ENCODE measurements at regions not wholly inside any gene's neighbourhood (a gene's known extent, or its start where the extent isn't known, plus 50 kb on each side); places are given as distances from the start of the nearest gene placed in this dataset.

DNA sequence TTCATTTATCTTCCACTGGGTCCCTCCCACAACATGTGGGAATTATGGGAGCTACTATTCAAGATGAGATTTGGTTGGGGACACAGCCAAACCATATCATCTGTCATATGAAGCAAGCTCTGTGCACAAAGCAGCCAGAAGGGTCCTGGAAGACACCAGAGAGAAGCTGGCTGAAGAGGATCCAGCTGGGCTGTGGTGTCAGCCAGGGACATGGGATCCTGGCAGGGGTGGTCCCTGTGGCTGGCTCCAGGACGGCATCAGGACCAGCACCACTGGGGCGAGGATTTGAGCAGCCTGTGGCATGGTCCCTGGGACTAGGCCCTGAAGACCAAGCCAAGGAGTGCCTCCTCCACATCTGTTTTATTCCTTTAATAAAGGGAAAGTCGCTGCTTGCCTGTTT, 84.8 kb upstream of the HDAC4 start:
- DNase-seq (ENCODE audit: low read depth), result no peak

GRCh38 chr2:239484571-239485355, 83.9 kb upstream of the HDAC4 start:
- no peak for DNase-seq (ENCODE audit: low read depth)

GRCh38 chr2:239482778-239483712, 82.2 kb upstream of the HDAC4 start:
- DNase-seq (ENCODE audit: low read depth), result no peak

DNA sequence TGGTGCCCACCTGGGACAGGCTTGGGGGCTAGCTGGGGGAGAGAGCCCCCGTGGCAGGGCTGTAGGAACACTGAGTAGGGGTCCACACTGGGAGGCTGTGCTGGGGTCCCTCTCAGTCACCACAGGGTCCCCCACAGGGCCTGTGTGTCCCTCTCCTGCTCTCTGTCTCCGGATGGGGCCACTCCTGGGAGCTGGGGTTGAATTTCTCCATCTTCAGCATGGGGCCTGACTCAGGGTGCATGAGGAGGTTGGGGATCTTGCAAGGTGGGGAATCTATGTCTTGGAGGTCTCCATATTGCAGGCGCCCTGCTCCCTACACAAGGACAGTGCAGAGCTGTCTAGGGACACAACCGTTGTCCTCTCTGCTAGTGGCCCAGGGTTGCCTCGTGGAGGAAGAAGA, 78.7 kb upstream of the HDAC4 start:
- DNase-seq (ENCODE audit: low read depth), result no peak

- DNase-seq (ENCODE audit: low read depth), result no peak
Measured at GRCh38 chr2:239477591-239477990, 76.8 kb upstream of the HDAC4 start.

DNA sequence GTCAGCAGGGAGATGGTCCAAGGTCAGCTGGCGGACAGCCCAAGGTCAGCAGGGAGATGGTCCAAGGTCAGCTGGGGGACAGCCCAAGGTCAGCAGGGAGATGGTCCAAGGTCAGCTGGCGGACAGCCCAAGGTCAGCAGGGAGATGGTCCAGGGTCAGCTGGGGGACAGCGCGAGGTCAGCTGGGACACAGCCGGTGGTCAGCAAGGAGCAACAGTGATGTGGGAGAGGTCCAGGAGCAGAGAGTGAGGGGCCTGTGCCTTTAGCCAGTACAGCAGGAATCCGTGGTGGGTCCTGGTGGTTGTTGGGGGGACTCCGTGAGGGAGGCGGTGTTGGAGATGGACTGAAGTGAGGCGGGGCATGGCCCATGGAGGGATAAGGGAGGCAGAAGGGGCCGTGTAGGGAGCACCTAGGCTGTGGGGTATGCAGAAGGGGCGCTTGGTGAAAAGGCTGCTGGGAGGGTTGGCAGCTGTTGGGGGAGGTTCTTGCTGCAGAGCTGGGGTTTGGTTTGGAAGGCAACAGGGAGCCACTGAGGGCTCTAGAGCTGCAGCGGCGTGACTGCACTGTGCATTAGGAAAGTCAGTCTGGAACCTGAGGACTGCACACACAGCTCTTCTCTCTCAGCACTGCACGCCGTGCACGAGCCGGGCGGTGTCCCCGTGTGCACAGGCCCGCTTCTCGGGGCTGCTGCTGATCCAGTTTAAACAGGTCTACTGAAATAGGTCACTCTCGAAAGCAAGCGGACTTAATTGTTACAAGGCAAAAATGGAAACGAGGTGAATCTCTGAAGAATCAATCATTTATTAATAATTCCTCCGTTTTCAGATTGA, 76.2 kb upstream of the HDAC4 start:
- DNase-seq (ENCODE audit: low read depth), result no peak

DNA sequence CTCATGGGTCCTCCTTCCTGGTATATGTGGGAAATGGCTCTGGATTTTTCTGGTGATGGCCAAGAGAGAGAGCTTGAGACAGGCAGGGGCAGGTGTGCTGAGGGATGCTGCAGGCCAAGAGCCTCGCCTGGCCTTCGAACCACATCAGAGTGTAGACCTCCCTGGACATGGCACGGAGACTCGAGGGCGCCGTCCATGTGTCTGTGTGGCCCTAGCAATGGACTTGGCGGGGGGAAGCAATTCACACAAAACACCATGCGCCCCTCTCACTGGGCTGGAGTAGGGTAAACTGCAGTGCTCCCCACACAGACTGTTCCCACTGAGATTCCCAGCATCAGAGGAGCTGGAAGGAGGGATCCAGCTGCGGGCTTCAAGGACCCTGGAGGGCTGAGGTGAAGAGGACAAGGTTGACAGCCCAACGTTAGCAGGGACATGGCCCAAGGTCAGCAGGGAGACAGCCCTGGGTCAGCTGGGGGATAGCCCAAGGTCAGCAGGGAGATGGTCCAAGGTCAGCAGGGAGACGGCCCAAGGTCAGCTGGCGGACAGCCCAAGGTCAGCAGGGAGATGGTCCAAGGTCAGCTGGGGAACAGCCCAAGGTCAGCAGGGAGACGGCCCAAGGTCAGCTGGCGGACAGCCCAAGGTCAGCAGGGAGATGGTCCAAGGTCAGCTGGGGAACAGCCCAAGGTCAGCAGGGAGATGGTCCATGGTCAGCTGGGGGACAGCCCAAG, 75.4 kb upstream of the HDAC4 start:
- DNase-seq (ENCODE audit: low read depth), result no peak

DNA sequence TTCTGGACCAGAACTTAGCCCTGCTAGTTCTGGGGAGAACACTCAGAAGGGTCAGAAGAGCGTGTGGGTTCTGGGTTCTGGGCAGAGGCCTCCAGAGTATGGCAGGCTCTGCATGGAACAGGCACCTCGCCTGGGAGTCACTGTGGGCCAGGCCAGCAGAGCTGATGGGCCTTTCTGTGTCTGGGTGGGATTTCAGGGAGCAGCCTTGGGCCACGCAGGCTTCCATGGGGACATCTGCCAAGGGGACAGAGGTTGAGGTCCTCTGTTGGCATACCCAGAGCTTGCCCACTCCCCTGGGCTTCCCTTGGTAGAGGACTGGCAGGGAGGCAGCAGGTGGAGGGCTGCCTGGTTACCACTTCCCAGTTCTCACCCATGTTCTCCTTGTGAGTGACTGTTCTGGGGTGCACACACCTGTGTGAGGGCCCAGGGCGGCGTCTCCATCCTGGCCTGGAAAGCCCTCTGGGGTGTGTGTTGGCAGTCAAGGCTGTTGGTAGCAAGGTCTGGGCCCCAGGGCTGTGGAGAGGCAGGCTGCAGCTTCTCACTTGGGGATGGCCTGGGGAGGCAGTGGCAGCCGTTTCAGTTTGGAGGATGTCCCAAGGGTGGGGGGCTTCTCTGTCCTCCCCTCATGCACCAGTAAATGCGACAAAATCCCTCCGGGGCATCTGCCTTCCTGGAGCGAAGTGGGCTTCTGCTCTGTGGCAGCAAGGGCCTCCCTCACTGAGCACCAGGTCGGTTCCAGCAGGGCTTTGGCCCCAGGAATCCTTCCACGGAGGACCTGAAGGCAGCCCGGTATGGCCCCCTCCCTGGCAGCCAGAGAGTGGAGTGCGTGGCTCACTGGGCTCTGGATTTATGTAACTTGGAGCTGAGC, 74.6 kb upstream of the HDAC4 start:
- DNase-seq (ENCODE audit: low read depth), result no peak

DNA sequence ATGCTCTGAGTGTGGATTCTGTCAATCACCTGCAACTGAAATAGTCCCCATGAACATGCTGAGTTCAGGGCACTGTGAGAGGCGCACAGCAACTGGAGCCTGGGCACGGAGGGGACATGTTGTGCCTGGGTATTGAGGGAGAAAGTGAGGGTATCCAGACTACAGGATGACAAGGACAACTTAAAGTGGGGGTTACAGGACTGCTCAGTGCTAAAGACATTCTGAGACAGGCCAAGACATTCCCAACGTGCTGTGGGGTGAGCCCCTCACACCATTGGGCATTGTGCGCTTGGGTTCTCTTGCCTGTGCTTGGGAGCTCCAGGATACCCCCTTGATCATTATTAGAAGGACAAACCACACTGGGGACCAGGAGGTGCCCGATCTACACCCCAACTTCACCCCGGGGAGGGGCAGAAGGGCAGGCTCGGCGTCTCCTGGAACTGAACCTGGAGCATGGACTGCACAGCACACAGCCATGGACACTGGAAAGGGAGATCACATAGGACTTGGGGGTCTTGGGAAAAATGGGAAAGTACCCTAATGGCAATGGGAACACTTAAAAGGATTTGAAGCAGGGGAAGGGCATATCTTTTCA, 72.5 kb upstream of the HDAC4 start:
- DNase-seq (ENCODE audit: low read depth), result no peak

DNA sequence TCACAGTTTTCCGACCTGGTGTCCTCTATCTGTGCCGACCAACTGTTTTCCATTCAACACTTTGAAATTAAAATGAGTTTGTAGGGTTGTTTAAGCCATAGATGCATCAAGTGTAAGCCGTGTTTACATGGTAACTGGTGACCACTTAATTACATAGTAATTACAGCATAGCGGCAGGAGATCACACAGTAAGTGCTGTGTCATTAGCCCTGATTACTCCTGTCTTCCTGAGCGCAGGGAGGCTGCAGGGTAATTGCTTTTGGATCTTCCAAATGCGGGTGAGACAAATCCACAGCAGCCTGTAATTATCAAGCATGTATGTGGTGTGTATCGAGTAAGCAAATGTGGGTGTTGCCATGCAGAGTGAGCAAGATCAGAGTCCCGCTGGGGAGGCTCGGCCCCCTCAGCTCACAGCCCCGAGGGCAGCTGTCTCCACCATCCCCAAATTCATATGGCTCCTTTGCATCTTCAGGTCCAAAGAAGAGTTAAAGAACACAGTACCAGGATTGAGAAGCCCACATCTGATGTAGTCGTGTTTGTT, 71.5 kb upstream of the HDAC4 start:
- no peak for DNase-seq (ENCODE audit: low read depth)

- no peak for DNase-seq (ENCODE audit: low read depth)
Measured at GRCh38 chr2:239471011-239471792, 70.4 kb upstream of the HDAC4 start.

DNA sequence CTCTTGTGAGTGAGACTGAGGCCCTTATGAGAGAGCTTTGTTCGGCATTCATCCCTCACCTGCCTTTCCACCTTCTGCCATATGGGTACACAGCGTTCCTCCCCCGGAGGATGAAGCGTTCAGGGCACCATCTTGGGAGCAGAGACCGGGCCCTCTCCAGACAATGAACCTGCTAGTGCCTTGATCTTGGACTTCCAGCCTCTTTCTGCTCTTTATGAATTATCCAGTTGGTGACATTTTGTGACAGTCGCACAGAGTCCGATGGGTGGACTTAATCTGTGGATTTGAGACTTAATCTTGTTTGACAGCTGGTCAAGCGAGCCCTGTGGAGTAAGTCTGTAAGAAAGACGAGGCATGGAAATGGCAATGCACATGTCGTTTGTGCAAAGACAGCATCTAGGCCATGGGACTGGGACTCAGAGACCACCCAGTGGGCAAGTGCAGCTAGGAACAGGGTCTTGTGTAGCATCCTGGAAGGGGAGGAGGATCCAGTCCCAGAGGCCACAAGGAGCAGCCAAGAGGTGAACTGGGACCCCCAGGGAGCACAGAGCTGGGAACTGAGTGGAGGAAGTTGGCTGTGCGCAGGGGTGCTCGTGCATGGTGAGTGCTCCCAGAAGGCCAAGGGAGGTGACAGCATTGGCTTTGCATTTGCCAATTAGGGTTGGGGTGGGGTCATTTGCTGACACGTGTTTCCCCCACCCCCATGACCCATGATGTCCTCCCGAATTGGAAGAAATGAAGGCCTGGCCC, 69.5 kb upstream of the HDAC4 start:
- DNase-seq (ENCODE audit: low read depth), result no peak

DNA sequence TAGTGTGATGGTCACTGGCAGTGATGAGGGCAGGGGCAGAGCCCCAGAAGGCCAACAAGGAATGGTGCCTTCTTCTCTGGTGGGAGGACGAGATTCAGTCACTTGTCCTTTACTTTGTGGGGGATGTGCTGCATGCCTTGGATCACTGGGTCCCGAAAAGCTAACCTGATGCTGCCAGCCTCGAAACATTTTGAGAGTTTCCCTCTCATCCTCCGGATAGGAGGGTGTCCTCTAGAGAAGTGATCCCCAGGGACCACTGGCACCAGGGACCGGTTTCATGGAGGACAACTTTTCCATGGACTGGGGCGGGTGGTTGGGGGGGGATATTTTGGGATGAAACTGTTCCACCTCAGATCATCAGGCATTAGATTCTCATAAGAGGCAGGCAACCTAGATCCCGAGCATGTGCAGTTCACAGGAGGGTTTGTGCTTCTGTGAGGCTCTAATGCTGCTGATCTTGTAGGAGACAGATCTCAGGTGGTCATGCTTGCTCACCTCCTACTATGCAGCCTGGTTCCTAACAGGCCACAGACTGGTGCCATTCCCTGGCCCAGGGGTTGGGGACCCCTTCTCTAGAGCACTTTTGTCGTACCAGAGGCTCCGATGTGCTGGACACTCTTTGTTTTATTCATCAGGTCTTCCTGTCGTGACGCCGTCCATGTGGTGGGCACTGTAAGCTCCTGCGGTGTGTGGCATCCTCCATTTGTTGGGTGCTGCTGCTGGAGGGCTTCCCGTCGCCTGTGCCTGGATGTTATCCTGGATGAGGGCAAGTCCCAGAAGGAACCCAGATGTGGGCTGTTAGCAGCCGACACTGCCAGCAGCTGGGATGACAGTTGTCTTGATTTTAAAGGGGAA, 68.5 kb upstream of the HDAC4 start:
- DNase-seq (ENCODE audit: low read depth), result no peak

- no peak for DNase-seq (ENCODE audit: low read depth)
Measured at GRCh38 chr2:239468491-239469105, 67.8 kb upstream of the HDAC4 start.

GRCh38 chr2:239467956-239468490, 67.2 kb upstream of the HDAC4 start:
- DNase-seq (ENCODE audit: low read depth), result no peak

GRCh38 chr2:239467281-239467955, 66.6 kb upstream of the HDAC4 start:
- no peak for DNase-seq (ENCODE audit: low read depth)
